NT2/D1 (cell line): ENCODE measurements at regions not wholly inside any gene's neighbourhood (a gene's known extent, or its start where the extent isn't known, plus 50 kb on each side); places are given as distances from the start of the nearest gene placed in this dataset.

Experiments used
- YY1 ChIP-seq: IDR thresholded peaks from 2 replicates; pipeline ENCODE4 v1.6.1; 2011; ENCODE audit not compliant: insufficient read length, insufficient read depth
- ZNF274 ChIP-seq: IDR thresholded peaks from 2 replicates; pipeline ENCODE4 v1.6.1; 2011; ENCODE audit warnings: mild to moderate bottlenecking, low read depth, low read length

GRCh38 chr1:5727191-5727590, 265.0 kb downstream of the NPHP4 start:
- TF ChIP-seq ZNF274 (no peak), YY1 (no peak)
